Activated CD8-positive, alpha-beta T cell treated with anti-CD3 and anti-CD28 coated beads for 36 hours (primary cell): ENCODE measurements at regions not wholly inside any gene's neighbourhood (a gene's known extent, or its start where the extent isn't known, plus 50 kb on each side); places are given as distances from the start of the nearest gene placed in this dataset.

Source experiments
- ATAC-seq: fragments of 200-7000 bp; cut with Tn5 transposase; one replicate; pipeline ENCODE4 v1.10.0; 2021; ENCODE audit warnings: mild to moderate bottlenecking, moderate library complexity
- CTCF ChIA-PET: fragments of 350-600 bp; sonication (Branson Sonifier 250); formaldehyde crosslinking; loops from one replicate; lab custom pipeline; 2021; ENCODE audit warnings: antibody characterized with exemption; lab: Charles Lee
- POLR2A ChIA-PET: fragments of 350-600 bp; sonication (Branson Sonifier 250); formaldehyde crosslinking; loops from one replicate; lab custom pipeline; 2021; ENCODE audit warnings: antibody characterized with exemption; lab: Charles Lee
- DNase-seq: peaks from one replicate; pipeline ENCODE4 v3.0.0-alpha.2; 2020
- H3K27ac Mint-ChIP-seq: one replicate; pipeline ENCODE4 v1.8.0; 2021; ENCODE audit warnings: mild to moderate bottlenecking, mixed read lengths
- H3K27me3 Mint-ChIP-seq: one replicate; pipeline ENCODE4 v1.8.0; 2021; ENCODE audit warnings: mixed read lengths
- H3K36me3 Mint-ChIP-seq: one replicate; pipeline ENCODE4 v1.8.0; 2021; ENCODE audit warnings: low read depth, mixed read lengths
- H3K4me1 Mint-ChIP-seq: one replicate; pipeline ENCODE4 v1.8.0; 2021; ENCODE audit warnings: low read depth, mixed read lengths
- H3K4me3 Mint-ChIP-seq: one replicate; pipeline ENCODE4 v1.8.0; 2021; ENCODE audit warnings: mild to moderate bottlenecking, moderate library complexity, mixed read lengths
- H3K9me3 Mint-ChIP-seq: one replicate; pipeline ENCODE4 v1.8.0; 2021; ENCODE audit warnings: mixed read lengths
- CTCF ChIP-seq: fragments of 200-600 bp; IDR thresholded peaks from one replicate; pipeline ENCODE4 v1.8.0; 2022; ENCODE audit warnings: antibody characterized with exemption, mild to moderate bottlenecking
- intact Hi-C: fragments of 100-400 bp; cut with micrococcal nuclease; formaldehyde crosslinking; loops from one replicate; pipeline ENCODE4 v1.10.0; 2022

- DNase-seq (no peak), ATAC-seq (peak; percentile 47)
- Mint-ChIP-seq H3K27me3 (no peaks in the 10 kb centered on the region), H3K9me3 (no peaks in the 10 kb centered on the region), H3K27ac (no peak overlapping the region), H3K4me3 (no peak overlapping the region), H3K4me1 (peaks cover 7% of the 10 kb centered on the region), H3K36me3 (no peaks in the 10 kb centered on the region)
- no peak for TF ChIP-seq CTCF
- ChIA-PET POLR2A (interaction anchor here (1.9 kb wide), 1 partner anchor 10 kb away, joined by 6 read pairs; no protein-coding TSS in a partner anchor), CTCF (interaction anchor here (1.1 to 5.0 kb wide), 5 partner anchors 9 to 287 kb away, joined by 3 to 32 read pairs (median 4); no protein-coding TSS in a partner anchor)
- intact Hi-C loops, result no loop called here
Measured at GRCh38 chr6:137688230-137688971, 178.7 kb upstream of the TNFAIP3 start.

- ATAC-seq, result no peak
- ChIA-PET CTCF (interaction anchor here (1.8 kb wide), 1 partner anchor 8 kb away, joined by 7 read pairs; no protein-coding TSS in a partner anchor), POLR2A (interaction anchor here (1.9 kb wide), 1 partner anchor 9 kb away, joined by 6 read pairs; no protein-coding TSS in a partner anchor)
- Mint-ChIP-seq H3K9me3 (no peaks in the 10 kb centered on the region), H3K4me1 (peaks cover 11% of the 10 kb centered on the region), H3K4me3 (no peak overlapping the region), H3K36me3 (no peaks in the 10 kb centered on the region), H3K27ac (no peak overlapping the region), H3K27me3 (no peaks in the 10 kb centered on the region)
- intact Hi-C loops, result no loop called here
- TF ChIP-seq CTCF, result no peak
- no peak for DNase-seq
Measured at GRCh38 chr6:137689377-137689776, 177.7 kb upstream of the TNFAIP3 start.

GRCh38 chr6:137690034-137690433 is 177.0 kb upstream of the TNFAIP3 start:
- no peak for ATAC-seq
- H3K27ac Mint-ChIP-seq, result no peak overlapping the region
- H3K36me3 Mint-ChIP-seq, result no peaks in the 10 kb centered on the region
- H3K4me1 Mint-ChIP-seq, result peaks cover 11% of the 10 kb centered on the region
- H3K9me3 Mint-ChIP-seq, result no peaks in the 10 kb centered on the region
- intact Hi-C loops, result no loop called here
- no peak overlapping the region for H3K4me3 Mint-ChIP-seq
- no peak for TF ChIP-seq CTCF
- POLR2A ChIA-PET, result no interaction called here
- no peak for DNase-seq
- H3K27me3 Mint-ChIP-seq, result no peaks in the 10 kb centered on the region
- CTCF ChIA-PET, result interaction anchor here (1.1 to 1.8 kb wide), 3 partner anchors 8 to 27 kb away, joined by 3 to 7 read pairs (median 4); no protein-coding TSS in a partner anchor

GRCh38 chr6:137690721-137691120 is 176.3 kb upstream of the TNFAIP3 start:
- POLR2A ChIA-PET, result interaction anchor here (0.7 kb wide), 1 partner anchor 13 kb away, joined by 3 read pairs; no protein-coding TSS in a partner anchor
- H3K4me3 Mint-ChIP-seq, result no peak overlapping the region
- H3K4me1 Mint-ChIP-seq, result peaks cover 14% of the 10 kb centered on the region
- H3K36me3 Mint-ChIP-seq, result no peaks in the 10 kb centered on the region
- CTCF ChIA-PET, result interaction anchor here (0.8 to 1.8 kb wide), 5 partner anchors 9 to 29 kb away, joined by 3 to 7 read pairs (median 4); no protein-coding TSS in a partner anchor
- H3K9me3 Mint-ChIP-seq, result no peaks in the 10 kb centered on the region
- DNase-seq (no peak), ATAC-seq (no peak)
- intact Hi-C loops, result no loop called here
- H3K27me3 Mint-ChIP-seq, result peaks cover 5% of the 10 kb centered on the region
- TF ChIP-seq CTCF, result no peak
- H3K27ac Mint-ChIP-seq, result no peak overlapping the region

GRCh38 chr6:137692308-137692707 is 174.8 kb upstream of the TNFAIP3 start:
- no peak for ATAC-seq
- H3K36me3 Mint-ChIP-seq, result no peaks in the 10 kb centered on the region
- intact Hi-C loops, result no loop called here
- H3K9me3 Mint-ChIP-seq, result no peaks in the 10 kb centered on the region
- CTCF ChIA-PET, result interaction anchor here (1.0 to 3.3 kb wide), 2 partner anchors 11 to 13 kb away, joined by 4 to 16 read pairs; no protein-coding TSS in a partner anchor
- no peak overlapping the region for H3K4me3 Mint-ChIP-seq
- no peak for DNase-seq
- H3K4me1 Mint-ChIP-seq, result peaks cover 19% of the 10 kb centered on the region
- H3K27ac Mint-ChIP-seq, result no peak overlapping the region
- POLR2A ChIA-PET, result no interaction called here
- TF ChIP-seq CTCF, result no peak
- peaks cover 7% of the 10 kb centered on the region for H3K27me3 Mint-ChIP-seq
